ENCODE measurements at regions not wholly inside any gene's neighbourhood (a gene's known extent, or its start where the extent isn't known, plus 50 kb on each side); places are given as distances from the start of the nearest gene placed in this dataset.

DNA sequence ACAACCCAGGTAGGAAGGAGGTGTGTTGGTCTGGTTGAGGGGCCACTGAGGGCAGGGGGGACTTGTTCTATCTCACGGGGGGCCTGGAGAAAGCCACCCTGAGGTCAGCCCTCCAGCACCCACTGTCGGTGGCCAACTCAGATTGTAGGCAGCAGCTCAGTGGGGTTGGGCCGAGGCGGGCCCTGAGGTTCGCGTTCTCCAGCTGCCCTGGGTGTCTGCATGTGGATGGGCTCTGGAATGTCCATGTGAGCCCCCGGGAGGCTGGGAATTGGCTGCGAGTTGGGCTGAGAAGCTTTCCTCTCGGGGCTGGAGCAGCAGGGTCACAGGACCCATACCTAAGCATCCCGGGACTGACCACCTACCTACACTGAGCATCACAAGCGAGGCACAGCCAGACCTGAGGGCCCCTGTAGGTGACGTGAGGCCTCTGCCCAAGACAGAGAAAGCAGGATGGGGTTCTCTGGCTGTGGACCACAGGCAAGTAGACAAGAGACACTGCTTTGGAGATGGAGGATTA lies 70.3 kb upstream of the HAAO start:
- Histone ChIP-seq H3F3A (replicated peaks; ENCODE audit: low read depth) (no peaks in the 10 kb centered on the region), H4K20me1 (replicated peaks; ENCODE audit: insufficient read depth) (no peaks in the 10 kb centered on the region), H3K36me3 (ENCODE audit: insufficient read depth) (no peaks in the 10 kb centered on the region), H3K79me2 (replicated peaks; ENCODE audit: insufficient read depth) (no peaks in the 10 kb centered on the region), H2AFZ (no peak overlapping the region), H3K4me3 (no peak overlapping the region), H3K27me3 (ENCODE audit: insufficient read depth) (no peaks in the 10 kb centered on the region), H3K9me2 (ENCODE audit: insufficient read depth) (0 out of 2 replicates have a peak, but pooled peaks cover 3% of the 10 kb centered on the region), H3K27ac (ENCODE audit: low read depth) (no peak overlapping the region), H3K4me1 (ENCODE audit: insufficient read depth) (no peaks in the 10 kb centered on the region), H3K4me2 (no peak overlapping the region)
- no peak overlapping the region for H3K4me3 Mint-ChIP-seq
- DNase-seq (ENCODE audit: low spot score) (no peak), ATAC-seq (no peak)
- no peaks in the 10 kb centered on the region for H3K27me3 Mint-ChIP-seq (ENCODE audit: insufficient read depth, low read depth, poor library complexity)
- no peaks in the 10 kb centered on the region for H3K4me1 Mint-ChIP-seq
- peaks cover 1% of the 10 kb centered on the region; the same call in 1 of the 3 replicates for H3K9me3 Mint-ChIP-seq
- H3K27ac Mint-ChIP-seq: no peak overlapping the region
- no peaks in the 10 kb centered on the region for H3K36me3 Mint-ChIP-seq (ENCODE audit: low read depth)
- TF ChIP-seq, protein P1, sequence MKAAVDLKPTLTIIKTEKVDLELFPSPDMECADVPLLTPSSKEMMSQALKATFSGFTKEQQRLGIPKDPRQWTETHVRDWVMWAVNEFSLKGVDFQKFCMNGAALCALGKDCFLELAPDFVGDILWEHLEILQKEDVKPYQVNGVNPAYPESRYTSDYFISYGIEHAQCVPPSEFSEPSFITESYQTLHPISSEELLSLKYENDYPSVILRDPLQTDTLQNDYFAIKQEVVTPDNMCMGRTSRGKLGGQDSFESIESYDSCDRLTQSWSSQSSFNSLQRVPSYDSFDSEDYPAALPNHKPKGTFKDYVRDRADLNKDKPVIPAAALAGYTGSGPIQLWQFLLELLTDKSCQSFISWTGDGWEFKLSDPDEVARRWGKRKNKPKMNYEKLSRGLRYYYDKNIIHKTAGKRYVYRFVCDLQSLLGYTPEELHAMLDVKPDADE (IDR thresholded peaks at IDR 0.05): no peak
- TF ChIP-seq CREB1 (CRISPR knock-in tag; IDR thresholded peaks at IDR 0.05; ENCODE audit: low read depth) (no peak), ZNF331 (CRISPR knock-in tag; IDR thresholded peaks at IDR 0.05; ENCODE audit: low read depth) (no peak), JUNB (IDR thresholded peaks at IDR 0.05; ENCODE audit: unreplicated experiment) (no peak), ZNF114 (CRISPR knock-in tag; IDR thresholded peaks at IDR 0.05) (no peak), EZH2phosphoT487 (IDR thresholded peaks at IDR 0.05; ENCODE audit: unreplicated experiment) (no peak), NANOG (IDR thresholded peaks at IDR 0.05; ENCODE audit: borderline replicate concordance) (no peak), POLR2AphosphoS5 (IDR thresholded peaks at IDR 0.05; ENCODE audit: low read depth) (no peak), EZH2 (IDR thresholded peaks at IDR 0.05; ENCODE audit: low read depth, unreplicated experiment) (no peak), STAT1 (IDR thresholded peaks at IDR 0.05; ENCODE audit: unreplicated experiment) (no peak)
- TF ChIP-seq, protein P2, sequence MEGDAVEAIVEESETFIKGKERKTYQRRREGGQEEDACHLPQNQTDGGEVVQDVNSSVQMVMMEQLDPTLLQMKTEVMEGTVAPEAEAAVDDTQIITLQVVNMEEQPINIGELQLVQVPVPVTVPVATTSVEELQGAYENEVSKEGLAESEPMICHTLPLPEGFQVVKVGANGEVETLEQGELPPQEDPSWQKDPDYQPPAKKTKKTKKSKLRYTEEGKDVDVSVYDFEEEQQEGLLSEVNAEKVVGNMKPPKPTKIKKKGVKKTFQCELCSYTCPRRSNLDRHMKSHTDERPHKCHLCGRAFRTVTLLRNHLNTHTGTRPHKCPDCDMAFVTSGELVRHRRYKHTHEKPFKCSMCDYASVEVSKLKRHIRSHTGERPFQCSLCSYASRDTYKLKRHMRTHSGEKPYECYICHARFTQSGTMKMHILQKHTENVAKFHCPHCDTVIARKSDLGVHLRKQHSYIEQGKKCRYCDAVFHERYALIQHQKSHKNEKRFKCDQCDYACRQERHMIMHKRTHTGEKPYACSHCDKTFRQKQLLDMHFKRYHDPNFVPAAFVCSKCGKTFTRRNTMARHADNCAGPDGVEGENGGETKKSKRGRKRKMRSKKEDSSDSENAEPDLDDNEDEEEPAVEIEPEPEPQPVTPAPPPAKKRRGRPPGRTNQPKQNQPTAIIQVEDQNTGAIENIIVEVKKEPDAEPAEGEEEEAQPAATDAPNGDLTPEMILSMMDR (conservative IDR thresholded peaks at IDR 0.05; ENCODE audit: low read depth in 2 of 2): no peak
- TF ChIP-seq, protein P3, sequence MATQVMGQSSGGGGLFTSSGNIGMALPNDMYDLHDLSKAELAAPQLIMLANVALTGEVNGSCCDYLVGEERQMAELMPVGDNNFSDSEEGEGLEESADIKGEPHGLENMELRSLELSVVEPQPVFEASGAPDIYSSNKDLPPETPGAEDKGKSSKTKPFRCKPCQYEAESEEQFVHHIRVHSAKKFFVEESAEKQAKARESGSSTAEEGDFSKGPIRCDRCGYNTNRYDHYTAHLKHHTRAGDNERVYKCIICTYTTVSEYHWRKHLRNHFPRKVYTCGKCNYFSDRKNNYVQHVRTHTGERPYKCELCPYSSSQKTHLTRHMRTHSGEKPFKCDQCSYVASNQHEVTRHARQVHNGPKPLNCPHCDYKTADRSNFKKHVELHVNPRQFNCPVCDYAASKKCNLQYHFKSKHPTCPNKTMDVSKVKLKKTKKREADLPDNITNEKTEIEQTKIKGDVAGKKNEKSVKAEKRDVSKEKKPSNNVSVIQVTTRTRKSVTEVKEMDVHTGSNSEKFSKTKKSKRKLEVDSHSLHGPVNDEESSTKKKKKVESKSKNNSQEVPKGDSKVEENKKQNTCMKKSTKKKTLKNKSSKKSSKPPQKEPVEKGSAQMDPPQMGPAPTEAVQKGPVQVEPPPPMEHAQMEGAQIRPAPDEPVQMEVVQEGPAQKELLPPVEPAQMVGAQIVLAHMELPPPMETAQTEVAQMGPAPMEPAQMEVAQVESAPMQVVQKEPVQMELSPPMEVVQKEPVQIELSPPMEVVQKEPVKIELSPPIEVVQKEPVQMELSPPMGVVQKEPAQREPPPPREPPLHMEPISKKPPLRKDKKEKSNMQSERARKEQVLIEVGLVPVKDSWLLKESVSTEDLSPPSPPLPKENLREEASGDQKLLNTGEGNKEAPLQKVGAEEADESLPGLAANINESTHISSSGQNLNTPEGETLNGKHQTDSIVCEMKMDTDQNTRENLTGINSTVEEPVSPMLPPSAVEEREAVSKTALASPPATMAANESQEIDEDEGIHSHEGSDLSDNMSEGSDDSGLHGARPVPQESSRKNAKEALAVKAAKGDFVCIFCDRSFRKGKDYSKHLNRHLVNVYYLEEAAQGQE (IDR thresholded peaks at IDR 0.05; ENCODE audit: unreplicated experiment): no peak
- TF ChIP-seq, protein P4, sequence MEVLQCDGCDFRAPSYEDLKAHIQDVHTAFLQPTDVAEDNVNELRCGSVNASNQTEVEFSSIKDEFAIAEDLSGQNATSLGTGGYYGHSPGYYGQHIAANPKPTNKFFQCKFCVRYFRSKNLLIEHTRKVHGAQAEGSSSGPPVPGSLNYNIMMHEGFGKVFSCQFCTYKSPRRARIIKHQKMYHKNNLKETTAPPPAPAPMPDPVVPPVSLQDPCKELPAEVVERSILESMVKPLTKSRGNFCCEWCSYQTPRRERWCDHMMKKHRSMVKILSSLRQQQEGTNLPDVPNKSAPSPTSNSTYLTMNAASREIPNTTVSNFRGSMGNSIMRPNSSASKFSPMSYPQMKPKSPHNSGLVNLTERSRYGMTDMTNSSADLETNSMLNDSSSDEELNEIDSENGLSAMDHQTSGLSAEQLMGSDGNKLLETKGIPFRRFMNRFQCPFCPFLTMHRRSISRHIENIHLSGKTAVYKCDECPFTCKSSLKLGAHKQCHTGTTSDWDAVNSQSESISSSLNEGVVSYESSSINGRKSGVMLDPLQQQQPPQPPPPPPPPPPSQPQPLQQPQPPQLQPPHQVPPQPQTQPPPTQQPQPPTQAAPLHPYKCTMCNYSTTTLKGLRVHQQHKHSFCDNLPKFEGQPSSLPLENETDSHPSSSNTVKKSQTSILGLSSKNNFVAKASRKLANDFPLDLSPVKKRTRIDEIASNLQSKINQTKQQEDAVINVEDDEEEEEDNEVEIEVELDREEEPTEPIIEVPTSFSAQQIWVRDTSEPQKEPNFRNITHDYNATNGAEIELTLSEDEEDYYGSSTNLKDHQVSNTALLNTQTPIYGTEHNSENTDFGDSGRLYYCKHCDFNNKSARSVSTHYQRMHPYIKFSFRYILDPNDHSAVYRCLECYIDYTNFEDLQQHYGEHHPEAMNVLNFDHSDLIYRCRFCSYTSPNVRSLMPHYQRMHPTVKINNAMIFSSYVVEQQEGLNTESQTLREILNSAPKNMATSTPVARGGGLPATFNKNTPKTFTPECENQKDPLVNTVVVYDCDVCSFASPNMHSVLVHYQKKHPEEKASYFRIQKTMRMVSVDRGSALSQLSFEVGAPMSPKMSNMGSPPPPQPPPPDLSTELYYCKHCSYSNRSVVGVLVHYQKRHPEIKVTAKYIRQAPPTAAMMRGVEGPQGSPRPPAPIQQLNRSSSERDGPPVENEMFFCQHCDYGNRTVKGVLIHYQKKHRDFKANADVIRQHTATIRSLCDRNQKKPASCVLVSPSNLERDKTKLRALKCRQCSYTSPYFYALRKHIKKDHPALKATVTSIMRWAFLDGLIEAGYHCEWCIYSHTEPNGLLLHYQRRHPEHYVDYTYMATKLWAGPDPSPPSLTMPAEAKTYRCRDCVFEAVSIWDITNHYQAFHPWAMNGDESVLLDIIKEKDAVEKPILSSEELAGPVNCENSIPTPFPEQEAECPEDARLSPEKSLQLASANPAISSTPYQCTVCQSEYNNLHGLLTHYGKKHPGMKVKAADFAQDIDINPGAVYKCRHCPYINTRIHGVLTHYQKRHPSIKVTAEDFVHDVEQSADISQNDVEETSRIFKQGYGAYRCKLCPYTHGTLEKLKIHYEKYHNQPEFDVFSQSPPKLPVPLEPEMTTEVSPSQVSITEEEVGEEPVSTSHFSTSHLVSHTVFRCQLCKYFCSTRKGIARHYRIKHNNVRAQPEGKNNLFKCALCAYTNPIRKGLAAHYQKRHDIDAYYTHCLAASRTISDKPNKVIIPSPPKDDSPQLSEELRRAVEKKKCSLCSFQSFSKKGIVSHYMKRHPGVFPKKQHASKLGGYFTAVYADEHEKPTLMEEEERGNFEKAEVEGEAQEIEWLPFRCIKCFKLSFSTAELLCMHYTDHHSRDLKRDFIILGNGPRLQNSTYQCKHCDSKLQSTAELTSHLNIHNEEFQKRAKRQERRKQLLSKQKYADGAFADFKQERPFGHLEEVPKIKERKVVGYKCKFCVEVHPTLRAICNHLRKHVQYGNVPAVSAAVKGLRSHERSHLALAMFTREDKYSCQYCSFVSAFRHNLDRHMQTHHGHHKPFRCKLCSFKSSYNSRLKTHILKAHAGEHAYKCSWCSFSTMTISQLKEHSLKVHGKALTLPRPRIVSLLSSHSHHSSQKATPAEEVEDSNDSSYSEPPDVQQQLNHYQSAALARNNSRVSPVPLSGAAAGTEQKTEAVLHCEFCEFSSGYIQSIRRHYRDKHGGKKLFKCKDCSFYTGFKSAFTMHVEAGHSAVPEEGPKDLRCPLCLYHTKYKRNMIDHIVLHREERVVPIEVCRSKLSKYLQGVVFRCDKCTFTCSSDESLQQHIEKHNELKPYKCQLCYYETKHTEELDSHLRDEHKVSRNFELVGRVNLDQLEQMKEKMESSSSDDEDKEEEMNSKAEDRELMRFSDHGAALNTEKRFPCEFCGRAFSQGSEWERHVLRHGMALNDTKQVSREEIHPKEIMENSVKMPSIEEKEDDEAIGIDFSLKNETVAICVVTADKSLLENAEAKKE (CRISPR knock-in tag; IDR thresholded peaks at IDR 0.05): no peak

Data from GM23338 (cell line).